HK-2 (cell line): ENCODE measurements at regions not wholly inside any gene's neighbourhood (a gene's known extent, or its start where the extent isn't known, plus 50 kb on each side); places are given as distances from the start of the nearest gene placed in this dataset.
"Not testable (repeated sequence)": the region's sequence is repeated elsewhere in the genome, so short reads cannot be mapped to it uniquely, and the experiment has no call there.

Source experiments
- DNase-seq: peaks from one replicate; pipeline ENCODE4 v3.0.0-alpha.2; 2018; ENCODE audit not compliant: unreplicated experiment

DNA sequence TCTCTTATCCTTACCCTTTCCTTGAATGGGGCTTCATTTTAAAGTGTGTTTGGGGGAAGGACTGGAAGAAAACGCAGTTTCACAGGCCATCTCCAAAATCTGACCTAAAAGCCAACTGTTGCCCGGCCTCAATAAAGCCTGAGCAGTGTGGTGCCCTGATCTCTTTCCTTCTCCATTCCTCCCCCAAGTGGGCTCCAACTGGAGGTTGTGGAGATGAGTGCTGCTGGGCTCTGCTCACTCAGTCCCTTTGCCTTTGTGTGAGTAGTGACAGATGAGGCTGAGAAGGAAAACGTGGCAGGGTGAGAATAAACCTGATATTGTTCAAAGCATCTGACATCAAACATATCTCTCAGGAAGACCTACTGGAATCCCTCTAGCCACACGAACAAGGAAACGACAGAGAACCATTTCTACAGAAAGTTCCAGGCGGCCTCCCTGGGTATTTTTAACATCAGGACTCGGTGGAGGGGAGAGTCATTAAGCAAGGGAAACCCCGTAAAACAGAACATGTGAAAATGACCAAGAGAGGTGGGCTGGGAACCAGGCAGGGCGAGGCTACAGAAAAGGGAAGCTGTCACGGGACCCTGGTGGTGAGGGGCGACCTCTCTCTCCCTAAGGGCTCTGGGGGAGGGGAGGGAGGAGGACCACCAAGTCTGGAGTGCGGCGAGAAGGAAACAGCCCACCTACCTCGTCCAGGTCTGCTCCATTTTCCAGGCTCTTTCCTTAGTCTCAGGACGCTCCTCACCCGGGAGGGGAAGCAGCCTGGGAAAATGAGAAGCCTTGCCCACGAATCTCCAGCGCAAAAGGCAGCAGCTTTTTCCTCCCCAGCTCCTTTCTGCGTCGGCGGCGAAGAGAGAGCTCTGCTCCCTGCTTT lies 59.1 kb upstream of the NBPF26 start:
- DNase-seq, result not testable (repeated sequence)

DNA sequence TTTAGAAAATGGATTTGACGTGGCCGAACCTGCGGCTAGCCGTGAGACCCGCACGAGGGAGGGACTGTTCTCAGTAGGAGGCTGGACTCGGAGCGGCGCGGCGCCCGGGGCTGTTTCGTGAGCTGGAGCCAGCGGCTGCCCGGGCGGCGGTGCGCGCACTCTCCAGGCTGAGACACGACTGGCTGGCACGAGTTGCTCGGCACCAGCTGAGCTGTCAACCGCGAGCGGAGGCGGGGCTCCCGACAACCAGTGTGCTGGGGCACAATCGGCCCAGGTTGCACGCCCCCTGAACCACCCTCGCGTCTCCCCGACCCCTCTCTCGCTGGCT lies 58.5 kb upstream of the NBPF26 start:
- DNase-seq, result not testable (repeated sequence)

DNA sequence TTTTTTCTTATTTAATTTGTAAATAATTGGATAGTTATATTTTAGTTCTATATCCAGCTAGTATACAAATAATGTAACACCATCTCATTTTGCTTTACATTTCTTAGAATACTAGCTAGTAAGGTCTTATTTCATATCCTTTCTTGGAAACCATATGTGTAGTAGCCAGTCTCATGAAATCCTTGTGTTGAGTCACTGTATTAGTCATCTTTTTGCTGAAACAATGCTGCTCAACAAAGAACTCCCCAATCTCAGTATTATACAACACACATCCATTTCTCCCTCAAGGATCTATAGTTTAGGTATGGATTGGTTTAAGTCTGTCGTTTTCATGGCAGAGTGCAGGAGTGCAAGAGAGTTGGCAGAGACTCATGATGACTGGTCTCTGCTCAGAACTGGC lies 55.6 kb upstream of the NBPF26 start:
- not testable (repeated sequence) for DNase-seq
